ENCODE measurements at regions not wholly inside any gene's neighbourhood (a gene's known extent, or its start where the extent isn't known, plus 50 kb on each side); places are given as distances from the start of the nearest gene placed in this dataset.

- Histone ChIP-seq H3K4me3 (ENCODE audit: insufficient read depth, low read depth, low read length, poor library complexity, severe bottlenecking) (no peak overlapping the region), H3K27ac (ENCODE audit: insufficient read depth, low read length, poor library complexity, severe bottlenecking) (no peak overlapping the region), H3K4me1 (ENCODE audit: control insufficient read depth, insufficient read depth, low read length, poor library complexity, severe bottlenecking) (peaks cover 5% of the 10 kb centered on the region), H3K27me3 (replicated peaks; ENCODE audit: control insufficient read depth, insufficient read depth, low read length, poor library complexity, severe bottlenecking) (no peaks in the 10 kb centered on the region), H3K36me3 (ENCODE audit: control insufficient read depth, insufficient read depth, low read length) (no peaks in the 10 kb centered on the region), H3K9me3 (ENCODE audit: control insufficient read depth, low read length) (no peaks in the 10 kb centered on the region)
- DNase-seq, result no peak
Measured at GRCh38 chr9:129253803-129254381, 75.8 kb upstream of the IER5L start.

DNA sequence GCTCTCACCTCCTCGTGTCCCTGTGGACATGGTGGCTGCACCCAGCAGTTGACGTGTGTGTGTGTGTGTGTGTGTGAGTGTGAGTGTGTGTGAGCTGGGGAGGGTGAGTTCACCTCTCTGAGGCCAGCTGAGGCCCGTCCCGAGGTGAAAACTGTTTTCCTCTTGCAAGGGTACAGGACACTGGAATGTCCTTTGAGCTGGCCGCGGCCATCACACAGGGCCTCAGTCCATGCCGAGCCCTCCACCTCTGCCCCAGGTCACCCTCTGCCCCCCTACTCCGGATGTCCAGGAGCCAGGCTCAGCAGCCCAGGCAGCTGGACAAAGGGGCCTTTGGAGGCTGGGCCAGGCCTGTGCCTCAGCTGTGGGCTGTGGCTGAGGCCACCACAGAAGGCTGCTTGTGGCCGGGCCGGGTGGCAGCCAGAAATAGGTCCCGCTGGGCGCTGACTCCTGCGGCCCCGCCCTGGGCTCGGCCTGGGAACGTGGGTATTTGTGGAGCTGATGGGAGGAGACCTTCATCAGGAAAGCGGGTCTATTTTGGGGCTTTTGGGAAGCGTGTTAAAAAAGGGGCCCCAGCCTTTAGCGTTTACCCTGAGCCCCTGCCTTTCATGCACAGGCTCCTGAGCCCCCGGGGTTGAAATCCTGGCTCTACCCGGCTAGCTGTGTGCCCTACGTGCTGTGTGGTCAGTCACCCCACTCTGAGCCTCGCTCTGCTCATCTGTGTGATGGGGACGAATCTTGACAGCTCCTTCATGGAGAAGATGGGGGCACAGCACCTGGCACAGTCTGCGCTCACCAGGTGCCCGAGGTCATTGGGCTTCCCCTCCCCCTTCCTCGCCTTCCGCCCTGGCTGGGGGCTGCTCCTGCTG, 75.1 kb upstream of the IER5L start:
- no peak for DNase-seq
- H3K36me3 ChIP-seq (ENCODE audit: control insufficient read depth, insufficient read depth, low read length), result no peaks in the 10 kb centered on the region
- no peaks in the 10 kb centered on the region for H3K9me3 ChIP-seq (ENCODE audit: control insufficient read depth, low read length)
- H3K27me3 ChIP-seq (replicated peaks; ENCODE audit: control insufficient read depth, insufficient read depth, low read length, poor library complexity, severe bottlenecking), result no peaks in the 10 kb centered on the region
- H3K4me3 ChIP-seq (ENCODE audit: insufficient read depth, low read depth, low read length, poor library complexity, severe bottlenecking), result no peak overlapping the region
- no peaks in the 10 kb centered on the region for H3K4me1 ChIP-seq (ENCODE audit: control insufficient read depth, insufficient read depth, low read length, poor library complexity, severe bottlenecking)
- no peak overlapping the region for H3K27ac ChIP-seq (ENCODE audit: insufficient read depth, low read length, poor library complexity, severe bottlenecking)

DNA sequence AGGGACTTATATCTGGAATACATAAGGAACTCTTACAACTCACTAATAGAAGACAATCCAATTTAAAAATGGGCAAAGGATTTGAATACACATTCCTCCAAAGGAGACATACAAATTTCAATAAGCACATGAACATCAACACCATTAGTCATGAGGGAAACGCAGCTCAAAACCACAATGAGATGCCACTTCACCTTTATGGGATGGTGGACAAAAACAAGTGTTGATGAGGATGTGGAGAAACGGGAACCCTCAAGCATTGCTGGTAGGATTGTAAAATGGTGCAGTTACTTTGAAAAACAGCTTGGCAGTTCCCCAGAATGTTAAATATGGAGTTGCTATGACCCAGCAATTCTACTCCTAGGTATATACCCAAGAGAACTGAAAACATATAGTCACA, 72.7 kb upstream of the IER5L start:
- Histone ChIP-seq H3K27ac (ENCODE audit: insufficient read depth, low read length, poor library complexity, severe bottlenecking) (no peak overlapping the region), H3K36me3 (ENCODE audit: control insufficient read depth, insufficient read depth, low read length) (no peaks in the 10 kb centered on the region), H3K4me1 (ENCODE audit: control insufficient read depth, insufficient read depth, low read length, poor library complexity, severe bottlenecking) (no peaks in the 10 kb centered on the region), H3K27me3 (replicated peaks; ENCODE audit: control insufficient read depth, insufficient read depth, low read length, poor library complexity, severe bottlenecking) (no peaks in the 10 kb centered on the region), H3K4me3 (ENCODE audit: insufficient read depth, low read depth, low read length, poor library complexity, severe bottlenecking) (no peak overlapping the region), H3K9me3 (ENCODE audit: control insufficient read depth, low read length) (no peaks in the 10 kb centered on the region)
- no peak for DNase-seq

- H3K27ac ChIP-seq (ENCODE audit: insufficient read depth, low read length, poor library complexity, severe bottlenecking), result no peak overlapping the region
- no peaks in the 10 kb centered on the region for H3K9me3 ChIP-seq (ENCODE audit: control insufficient read depth, low read length)
- no peak overlapping the region for H3K4me3 ChIP-seq (ENCODE audit: insufficient read depth, low read depth, low read length, poor library complexity, severe bottlenecking)
- no peaks in the 10 kb centered on the region for H3K36me3 ChIP-seq (ENCODE audit: control insufficient read depth, insufficient read depth, low read length)
- DNase-seq, result no peak
- no peaks in the 10 kb centered on the region for H3K4me1 ChIP-seq (ENCODE audit: control insufficient read depth, insufficient read depth, low read length, poor library complexity, severe bottlenecking)
- H3K27me3 ChIP-seq (replicated peaks; ENCODE audit: control insufficient read depth, insufficient read depth, low read length, poor library complexity, severe bottlenecking), result no peaks in the 10 kb centered on the region
Measured at GRCh38 chr9:129247285-129248153, 69.5 kb upstream of the IER5L start.

DNA sequence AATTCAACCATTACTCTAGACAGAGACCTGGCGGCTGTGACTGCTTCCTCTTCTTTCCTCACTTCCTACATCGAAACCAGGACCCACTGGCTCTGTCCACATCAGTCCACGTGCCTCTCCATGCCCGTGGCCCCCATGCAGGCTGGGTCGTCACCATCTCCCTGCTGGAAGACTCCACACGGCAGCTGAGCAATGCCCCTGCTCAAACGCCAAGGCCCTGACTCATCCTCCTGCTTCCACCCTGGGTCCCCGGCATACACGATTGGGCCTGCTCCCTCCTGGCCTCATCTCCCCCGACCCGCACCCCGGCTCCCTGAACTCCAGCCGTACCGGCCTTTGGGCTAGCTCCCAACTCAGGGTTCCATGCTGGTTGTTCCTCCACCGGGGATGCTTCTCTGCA, 67.2 kb upstream of the IER5L start:
- DNase-seq, result no peak
- Histone ChIP-seq H3K4me3 (ENCODE audit: insufficient read depth, low read depth, low read length, poor library complexity, severe bottlenecking) (no peak overlapping the region), H3K4me1 (ENCODE audit: control insufficient read depth, insufficient read depth, low read length, poor library complexity, severe bottlenecking) (no peaks in the 10 kb centered on the region), H3K36me3 (ENCODE audit: control insufficient read depth, insufficient read depth, low read length) (no peaks in the 10 kb centered on the region), H3K27me3 (replicated peaks; ENCODE audit: control insufficient read depth, insufficient read depth, low read length, poor library complexity, severe bottlenecking) (no peaks in the 10 kb centered on the region), H3K27ac (ENCODE audit: insufficient read depth, low read length, poor library complexity, severe bottlenecking) (no peak overlapping the region), H3K9me3 (ENCODE audit: control insufficient read depth, low read length) (no peaks in the 10 kb centered on the region)

GRCh38 chr9:129242971-129243561, 65.0 kb upstream of the IER5L start:
- Histone ChIP-seq H3K27me3 (replicated peaks; ENCODE audit: control insufficient read depth, insufficient read depth, low read length, poor library complexity, severe bottlenecking) (no peaks in the 10 kb centered on the region), H3K9me3 (ENCODE audit: control insufficient read depth, low read length) (no peaks in the 10 kb centered on the region), H3K36me3 (ENCODE audit: control insufficient read depth, insufficient read depth, low read length) (no peaks in the 10 kb centered on the region), H3K27ac (ENCODE audit: insufficient read depth, low read length, poor library complexity, severe bottlenecking) (no peak overlapping the region), H3K4me1 (ENCODE audit: control insufficient read depth, insufficient read depth, low read length, poor library complexity, severe bottlenecking) (no peaks in the 10 kb centered on the region), H3K4me3 (ENCODE audit: insufficient read depth, low read depth, low read length, poor library complexity, severe bottlenecking) (no peak overlapping the region)
- DNase-seq, result no peak

DNA sequence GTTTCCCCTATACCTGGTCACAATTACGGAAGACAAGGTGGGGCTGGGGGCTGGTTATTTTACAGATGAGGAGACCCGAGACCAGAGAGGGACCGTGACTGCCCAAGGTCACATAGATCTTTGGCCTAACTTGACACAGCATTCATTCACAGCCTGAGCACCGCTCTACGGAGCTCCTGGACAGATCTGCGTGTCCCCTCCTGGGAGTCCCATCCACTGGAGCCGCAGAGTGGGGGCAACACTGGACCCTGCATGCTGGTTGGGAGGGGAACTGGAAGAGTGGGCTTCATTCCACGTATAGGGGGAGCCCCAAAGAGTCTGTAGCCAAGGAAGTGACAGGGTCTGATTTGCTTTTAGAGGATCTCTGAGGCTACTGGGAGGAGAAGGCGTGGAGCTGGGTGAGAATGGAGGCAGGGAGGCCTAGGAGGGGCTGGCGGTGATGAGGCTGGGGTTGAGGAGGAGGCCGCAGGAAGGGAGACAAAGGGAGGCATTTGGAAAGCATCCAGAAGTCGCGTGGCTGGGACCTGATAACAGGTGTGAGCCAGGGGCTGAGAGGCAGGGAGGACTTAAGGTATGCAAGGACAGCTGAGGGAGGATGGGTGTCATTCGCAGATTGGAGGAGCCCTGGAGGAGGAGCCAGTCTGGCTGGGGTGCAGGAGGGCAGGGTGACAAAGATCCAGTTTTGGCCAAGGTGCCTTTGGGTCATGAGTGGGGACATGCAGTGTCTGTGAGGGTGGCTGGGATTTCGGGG, 64.3 kb upstream of the IER5L start:
- H3K4me3 ChIP-seq (ENCODE audit: insufficient read depth, low read depth, low read length, poor library complexity, severe bottlenecking), result no peak overlapping the region
- no peaks in the 10 kb centered on the region for H3K9me3 ChIP-seq (ENCODE audit: control insufficient read depth, low read length)
- H3K4me1 ChIP-seq (ENCODE audit: control insufficient read depth, insufficient read depth, low read length, poor library complexity, severe bottlenecking), result peaks cover 6% of the 10 kb centered on the region
- no peak overlapping the region for H3K27ac ChIP-seq (ENCODE audit: insufficient read depth, low read length, poor library complexity, severe bottlenecking)
- no peaks in the 10 kb centered on the region for H3K27me3 ChIP-seq (replicated peaks; ENCODE audit: control insufficient read depth, insufficient read depth, low read length, poor library complexity, severe bottlenecking)
- no peak for DNase-seq
- no peaks in the 10 kb centered on the region for H3K36me3 ChIP-seq (ENCODE audit: control insufficient read depth, insufficient read depth, low read length)

- Histone ChIP-seq H3K36me3 (ENCODE audit: control insufficient read depth, insufficient read depth, low read length) (no peaks in the 10 kb centered on the region), H3K27ac (ENCODE audit: insufficient read depth, low read length, poor library complexity, severe bottlenecking) (no peak overlapping the region), H3K4me3 (ENCODE audit: insufficient read depth, low read depth, low read length, poor library complexity, severe bottlenecking) (no peak overlapping the region), H3K9me3 (ENCODE audit: control insufficient read depth, low read length) (no peaks in the 10 kb centered on the region), H3K4me1 (ENCODE audit: control insufficient read depth, insufficient read depth, low read length, poor library complexity, severe bottlenecking) (peaks cover 13% of the 10 kb centered on the region), H3K27me3 (replicated peaks; ENCODE audit: control insufficient read depth, insufficient read depth, low read length, poor library complexity, severe bottlenecking) (no peaks in the 10 kb centered on the region)
- no peak for DNase-seq
Measured at GRCh38 chr9:129241725-129242124, 63.7 kb upstream of the IER5L start.

DNA sequence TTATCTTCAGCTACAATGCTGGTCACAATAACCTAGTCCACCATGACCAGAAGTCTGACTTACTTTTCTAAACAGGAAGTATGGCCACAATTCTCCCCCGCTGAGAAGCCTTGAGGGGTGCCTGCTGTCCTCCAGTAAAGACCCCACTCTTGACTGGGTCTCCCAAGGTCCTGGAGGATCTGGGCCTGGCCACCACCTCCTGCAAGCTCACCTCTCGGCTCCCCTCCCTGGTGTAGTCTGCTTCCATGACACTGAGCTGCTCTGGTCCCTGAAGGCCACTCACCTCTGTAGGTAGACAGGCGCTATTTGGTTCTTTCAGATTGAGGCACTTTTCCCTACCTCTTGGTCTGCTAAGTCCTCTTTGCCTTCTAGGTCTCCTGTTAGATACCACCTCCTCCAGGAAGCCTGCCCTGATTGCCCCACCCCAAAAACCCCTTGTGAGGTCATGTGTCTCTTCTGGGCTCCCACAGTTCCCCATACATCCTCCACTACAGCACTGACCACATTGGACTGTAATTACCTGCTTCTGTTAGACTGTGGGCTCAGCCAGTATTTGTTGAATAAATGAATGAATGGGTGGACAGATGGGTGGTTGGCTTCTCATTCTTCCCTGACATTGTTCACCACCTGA, 62.6 kb upstream of the IER5L start:
- peaks cover 22% of the 10 kb centered on the region for H3K4me1 ChIP-seq (ENCODE audit: control insufficient read depth, insufficient read depth, low read length, poor library complexity, severe bottlenecking)
- no peaks in the 10 kb centered on the region for H3K27me3 ChIP-seq (replicated peaks; ENCODE audit: control insufficient read depth, insufficient read depth, low read length, poor library complexity, severe bottlenecking)
- H3K36me3 ChIP-seq (ENCODE audit: control insufficient read depth, insufficient read depth, low read length), result no peaks in the 10 kb centered on the region
- no peaks in the 10 kb centered on the region for H3K9me3 ChIP-seq (ENCODE audit: control insufficient read depth, low read length)
- H3K27ac ChIP-seq (ENCODE audit: insufficient read depth, low read length, poor library complexity, severe bottlenecking), result no peak overlapping the region
- DNase-seq, result no peak
- H3K4me3 ChIP-seq (ENCODE audit: insufficient read depth, low read depth, low read length, poor library complexity, severe bottlenecking), result no peak overlapping the region
